Skeletal muscle satellite cell (primary cell): ENCODE measurements at regions not wholly inside any gene's neighbourhood (a gene's known extent, or its start where the extent isn't known, plus 50 kb on each side); places are given as distances from the start of the nearest gene placed in this dataset.

ENCODE experiments used
- H3K27me3 ChIP-seq: 2 replicates; pipeline ENCODE4 v1.7.0; 2013; ENCODE audit warnings: low read length; ENCODE audit not compliant: control insufficient read depth, insufficient read depth
- H3K36me3 ChIP-seq: 2 replicates; pipeline ENCODE4 v1.7.0; 2013; ENCODE audit warnings: mild to moderate bottlenecking, control low read depth, low read length; ENCODE audit not compliant: insufficient read depth
- H3K4me1 ChIP-seq: 2 replicates; pipeline ENCODE4 v1.7.0; 2013; ENCODE audit warnings: low read length; ENCODE audit not compliant: control insufficient read depth, insufficient read depth
- H3K4me2 ChIP-seq: 2 replicates; pipeline ENCODE4 v1.7.0; 2013; ENCODE audit warnings: mild to moderate bottlenecking, low read length
- H3K4me3 ChIP-seq: 2 replicates; pipeline ENCODE4 v1.7.0; 2013; ENCODE audit warnings: low read length
- H3K9ac ChIP-seq: 2 replicates; pipeline ENCODE4 v1.7.0; 2013; ENCODE audit warnings: mild to moderate bottlenecking, low read depth, low read length, moderate library complexity
- H3K9me3 ChIP-seq: replicated peaks from 2 replicates; pipeline ENCODE4 v1.7.0; 2013; ENCODE audit warnings: mild to moderate bottlenecking, control low read depth, low read length

GRCh38 chr13:42722883-42723539 lies 58.4 kb upstream of the FAM216B start:
- no peak overlapping the region for H3K4me2 ChIP-seq
- H3K4me3 ChIP-seq, result no peak overlapping the region
- no peaks in the 10 kb centered on the region for H3K27me3 ChIP-seq
- H3K36me3 ChIP-seq, result no peaks in the 10 kb centered on the region
- H3K4me1 ChIP-seq, result peaks cover 9% of the 10 kb centered on the region
- H3K9ac ChIP-seq, result no peak overlapping the region
- no peaks in the 10 kb centered on the region for H3K9me3 ChIP-seq

GRCh38 chr13:42728507-42729180 lies 52.7 kb upstream of the FAM216B start:
- no peak overlapping the region for H3K9ac ChIP-seq
- H3K4me1 ChIP-seq, result no peaks in the 10 kb centered on the region
- H3K4me2 ChIP-seq, result no peak overlapping the region
- no peak overlapping the region for H3K4me3 ChIP-seq
- H3K9me3 ChIP-seq, result no peaks in the 10 kb centered on the region
- no peaks in the 10 kb centered on the region for H3K27me3 ChIP-seq
- H3K36me3 ChIP-seq, result no peaks in the 10 kb centered on the region

- H3K4me2 ChIP-seq, result no peak overlapping the region
- no peaks in the 10 kb centered on the region for H3K4me1 ChIP-seq
- H3K27me3 ChIP-seq, result no peaks in the 10 kb centered on the region
- no peaks in the 10 kb centered on the region for H3K36me3 ChIP-seq
- H3K4me3 ChIP-seq, result no peak overlapping the region
- H3K9me3 ChIP-seq, result no peaks in the 10 kb centered on the region
- H3K9ac ChIP-seq, result no peak overlapping the region
Measured at GRCh38 chr13:42729857-42730402, 51.5 kb upstream of the FAM216B start.
